Astrocyte of the spinal cord (primary cell): ENCODE measurements at regions not wholly inside any gene's neighbourhood (a gene's known extent, or its start where the extent isn't known, plus 50 kb on each side); places are given as distances from the start of the nearest gene placed in this dataset.
"Not testable (repeated sequence)": the region's sequence is repeated elsewhere in the genome, so short reads cannot be mapped to it uniquely, and the experiment has no call there.

ENCODE experiments used
- DNase-seq: peaks from one replicate; pipeline ENCODE4 v3.0.0; 2011; ENCODE audit warnings: low read depth, low spot score
- H3K4me3 ChIP-seq: 2 replicates; pipeline ENCODE4 v1.5.1; 2011; ENCODE audit warnings: low read depth, mild to moderate bottlenecking, low read length, moderate library complexity
- in situ Hi-C: cut with HindIII; loops from 2 replicates; pipeline ENCODE4 v1.10.0; 2017; ENCODE audit warnings: low sequenced_read_pairs
- TF ChIP-seq, protein P1 (sequence below): IDR thresholded peaks from 2 replicates; pipeline ENCODE4 v1.5.1; 2012; ENCODE audit warnings: low read depth, mild to moderate bottlenecking, low read length, inconsistent platforms

DNA sequence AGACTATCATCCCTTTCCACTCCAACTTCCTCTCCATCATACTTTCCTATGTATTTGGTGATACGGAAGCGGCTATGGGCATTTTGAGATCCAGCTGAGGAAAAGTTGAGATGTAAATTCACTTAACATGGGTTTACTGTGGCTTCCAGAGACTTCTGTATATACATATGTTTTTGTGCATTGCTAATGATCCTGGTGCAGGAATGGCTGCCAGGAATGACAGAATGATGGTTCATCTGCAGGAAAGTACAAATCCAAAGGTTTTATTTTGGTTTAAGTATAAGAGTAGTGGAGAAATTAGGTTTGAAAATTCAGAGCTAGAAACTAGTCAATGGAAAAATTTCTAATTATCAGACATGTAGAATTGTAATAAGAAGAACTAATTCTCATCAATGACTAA lies 95.0 kb upstream of the PAM start:
- DNase-seq = no peak
- TF ChIP-seq, protein P1, sequence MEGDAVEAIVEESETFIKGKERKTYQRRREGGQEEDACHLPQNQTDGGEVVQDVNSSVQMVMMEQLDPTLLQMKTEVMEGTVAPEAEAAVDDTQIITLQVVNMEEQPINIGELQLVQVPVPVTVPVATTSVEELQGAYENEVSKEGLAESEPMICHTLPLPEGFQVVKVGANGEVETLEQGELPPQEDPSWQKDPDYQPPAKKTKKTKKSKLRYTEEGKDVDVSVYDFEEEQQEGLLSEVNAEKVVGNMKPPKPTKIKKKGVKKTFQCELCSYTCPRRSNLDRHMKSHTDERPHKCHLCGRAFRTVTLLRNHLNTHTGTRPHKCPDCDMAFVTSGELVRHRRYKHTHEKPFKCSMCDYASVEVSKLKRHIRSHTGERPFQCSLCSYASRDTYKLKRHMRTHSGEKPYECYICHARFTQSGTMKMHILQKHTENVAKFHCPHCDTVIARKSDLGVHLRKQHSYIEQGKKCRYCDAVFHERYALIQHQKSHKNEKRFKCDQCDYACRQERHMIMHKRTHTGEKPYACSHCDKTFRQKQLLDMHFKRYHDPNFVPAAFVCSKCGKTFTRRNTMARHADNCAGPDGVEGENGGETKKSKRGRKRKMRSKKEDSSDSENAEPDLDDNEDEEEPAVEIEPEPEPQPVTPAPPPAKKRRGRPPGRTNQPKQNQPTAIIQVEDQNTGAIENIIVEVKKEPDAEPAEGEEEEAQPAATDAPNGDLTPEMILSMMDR = no peak
- no peak overlapping the region for H3K4me3 ChIP-seq
- in situ Hi-C loops = no loop called here

DNA sequence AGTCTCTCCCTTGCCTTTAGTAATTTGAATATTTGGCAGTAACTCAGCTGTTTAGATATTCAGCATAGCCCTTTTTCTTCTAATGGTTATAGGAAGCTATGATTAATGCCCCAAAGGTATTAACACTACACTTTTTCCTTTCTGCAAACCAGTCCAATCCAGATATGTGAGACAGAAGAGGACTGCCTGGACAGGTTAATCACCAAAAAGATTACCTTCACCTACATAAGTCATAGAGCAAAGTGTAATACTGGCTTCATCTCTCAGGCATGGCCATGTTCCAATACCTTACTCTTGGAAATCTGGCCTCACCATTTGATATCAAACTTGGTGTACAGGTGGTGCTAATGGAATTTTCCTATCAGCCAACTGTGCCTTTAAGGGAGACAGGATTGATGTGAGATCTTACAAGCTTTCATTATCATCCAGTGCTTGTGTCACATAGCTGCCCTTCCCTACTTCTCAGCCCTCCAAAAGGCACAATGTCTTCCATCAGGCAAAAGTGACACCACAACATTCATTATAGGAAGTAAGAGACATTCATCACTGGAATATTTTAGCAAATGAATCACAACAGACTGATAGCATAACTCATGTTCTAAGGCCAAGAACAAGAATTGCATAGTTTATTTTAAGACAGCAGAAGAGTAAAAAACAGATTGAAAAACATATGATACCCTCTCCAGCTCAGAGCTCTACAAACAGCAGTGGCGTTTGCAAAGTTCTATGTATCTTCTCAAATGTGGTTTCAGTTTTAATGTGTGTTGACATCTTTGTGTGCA lies 91.2 kb upstream of the PAM start:
- in situ Hi-C loops = no loop called here
- no peak overlapping the region for H3K4me3 ChIP-seq
- DNase-seq = no peak
- TF ChIP-seq, protein P1 = no peak

- no peak for DNase-seq
- H3K4me3 ChIP-seq = no peak overlapping the region
- in situ Hi-C loops = no loop called here
- TF ChIP-seq, protein P1 = no peak
Measured at GRCh38 chr5:102664616-102665335, 90.3 kb upstream of the PAM start.

DNA sequence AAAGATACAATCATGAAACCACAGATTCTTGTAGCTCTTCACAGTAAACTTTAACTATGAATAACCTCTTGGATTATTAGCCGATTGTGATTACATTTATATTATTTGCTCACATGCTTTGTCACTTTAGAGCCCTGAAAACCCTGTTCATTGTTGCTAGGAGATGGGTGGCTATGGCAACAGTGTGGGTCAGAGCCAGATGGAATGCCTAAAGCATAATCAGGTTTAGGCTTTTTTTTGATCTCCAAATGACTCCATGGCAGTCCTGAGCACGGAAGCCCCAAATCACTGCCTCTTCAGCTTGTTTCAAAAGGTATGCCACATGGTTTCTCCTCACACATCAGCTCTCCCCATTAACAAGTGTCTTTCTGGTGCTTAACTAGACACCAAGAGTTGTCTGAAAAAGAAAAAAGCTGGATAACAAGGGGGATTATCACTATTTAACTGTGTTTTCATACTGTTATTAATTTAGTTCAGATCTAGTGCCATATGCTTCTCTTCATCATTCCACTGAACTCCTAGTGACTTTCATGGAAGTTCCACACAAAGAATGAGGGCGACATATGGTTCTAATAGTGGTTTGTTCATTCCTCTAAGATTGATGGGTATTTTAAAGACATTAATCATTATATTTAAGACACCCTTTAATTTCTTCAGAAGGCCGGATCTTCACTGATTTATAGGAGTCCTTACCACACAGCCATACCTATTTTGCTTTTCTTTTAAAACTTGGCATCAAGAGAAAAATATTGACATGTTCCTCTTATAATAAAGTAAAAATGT lies 88.8 kb upstream of the PAM start:
- no peak overlapping the region for H3K4me3 ChIP-seq
- in situ Hi-C loops = no loop called here
- no peak for DNase-seq
- TF ChIP-seq, protein P1 = no peak

GRCh38 chr5:102668220-102668932 lies 86.7 kb upstream of the PAM start:
- TF ChIP-seq, protein P1 = no peak
- in situ Hi-C loops = no loop called here
- DNase-seq = no peak

GRCh38 chr5:102670224-102670836 lies 84.8 kb upstream of the PAM start:
- in situ Hi-C loops = no loop called here
- H3K4me3 ChIP-seq = no peak overlapping the region
- DNase-seq = no peak
- TF ChIP-seq, protein P1 = peak; percentile 64

More at GRCh38 chr5:102668220-102668932, 86.7 kb upstream of the PAM start:
- H3K4me3 ChIP-seq = no peak overlapping the region

GRCh38 chr5:102671033-102671734 lies 83.9 kb upstream of the PAM start:
- in situ Hi-C loops, DNase-seq, H3K4me3 ChIP-seq: not testable (repeated sequence)
